GM11168 (cell line): ENCODE measurements at regions not wholly inside any gene's neighbourhood (a gene's known extent, or its start where the extent isn't known, plus 50 kb on each side); places are given as distances from the start of the nearest gene placed in this dataset.

ENCODE experiments used
- in situ Hi-C: fragments of 300-500 bp; cut with MboI; formaldehyde crosslinking; loops from one replicate; pipeline ENCODE4 v1.12.0; 2022; ENCODE audit warnings: low sequenced_read_pairs; ENCODE audit not compliant: unreplicated experiment

GRCh38 chr1:29465755-29466154, 229.4 kb downstream of the PTPRU start:
- in situ Hi-C loops = no loop called here

- in situ Hi-C loops = no loop called here
Observed at GRCh38 chr1:29462096-29462495, 225.8 kb downstream of the PTPRU start.

GRCh38 chr1:29461115-29461739, 224.9 kb downstream of the PTPRU start:
- in situ Hi-C loops = no loop called here

- in situ Hi-C loops = no loop called here
Observed at GRCh38 chr1:29460694-29461093, 224.4 kb downstream of the PTPRU start.

- in situ Hi-C loops = no loop called here
Observed at GRCh38 chr1:29460041-29460610, 223.8 kb downstream of the PTPRU start.

GRCh38 chr1:29459620-29459945, 223.3 kb downstream of the PTPRU start:
- in situ Hi-C loops = no loop called here

- in situ Hi-C loops = no loop called here
Observed at GRCh38 chr1:29458737-29459619, 222.7 kb downstream of the PTPRU start.

- in situ Hi-C loops = no loop called here
Observed at GRCh38 chr1:29457496-29458368, 221.4 kb downstream of the PTPRU start.

- in situ Hi-C loops = no loop called here
Observed at GRCh38 chr1:29456685-29457435, 220.5 kb downstream of the PTPRU start.

GRCh38 chr1:29455781-29456180, 219.5 kb downstream of the PTPRU start:
- in situ Hi-C loops = no loop called here

- in situ Hi-C loops = no loop called here
Observed at GRCh38 chr1:29454616-29455380, 218.5 kb downstream of the PTPRU start.

- in situ Hi-C loops = no loop called here
Observed at GRCh38 chr1:29453502-29454240, 217.3 kb downstream of the PTPRU start.

GRCh38 chr1:29452463-29453230, 216.3 kb downstream of the PTPRU start:
- in situ Hi-C loops = no loop called here

GRCh38 chr1:29451368-29451892, 215.1 kb downstream of the PTPRU start:
- in situ Hi-C loops = no loop called here

GRCh38 chr1:29450591-29450990, 214.3 kb downstream of the PTPRU start:
- in situ Hi-C loops = no loop called here

GRCh38 chr1:29448456-29449235, 212.3 kb downstream of the PTPRU start:
- in situ Hi-C loops = no loop called here

GRCh38 chr1:29447368-29447767, 211.0 kb downstream of the PTPRU start:
- in situ Hi-C loops = no loop called here
